GM21723 (cell line): ENCODE measurements at regions not wholly inside any gene's neighbourhood (a gene's known extent, or its start where the extent isn't known, plus 50 kb on each side); places are given as distances from the start of the nearest gene placed in this dataset.
"Not testable (repeated sequence)": the region's sequence is repeated elsewhere in the genome, so short reads cannot be mapped to it uniquely, and the experiment has no call there.

ENCODE experiments used
- ATAC-seq: cut with Tn5 transposase; IDR thresholded peaks from one replicate; pipeline ENCODE4 v1.9.1; 2021; ENCODE audit warnings: mild to moderate bottlenecking, moderate library complexity; ENCODE audit not compliant: unreplicated experiment

- ATAC-seq = not testable (repeated sequence)
Observed at GRCh38 chr13:70208968-70209367, 100.7 kb upstream of the KLHL1 start.

GRCh38 chr13:70206671-70207070 is 98.4 kb upstream of the KLHL1 start:
- no peak for ATAC-seq

GRCh38 chr13:70203661-70204229 is 95.5 kb upstream of the KLHL1 start:
- ATAC-seq = no peak

- ATAC-seq = no peak
Observed at GRCh38 chr13:70191034-70191433, 82.8 kb upstream of the KLHL1 start.

GRCh38 chr13:70189981-70190380 is 81.7 kb upstream of the KLHL1 start:
- ATAC-seq = no peak

GRCh38 chr13:70188567-70188966 is 80.3 kb upstream of the KLHL1 start:
- no peak for ATAC-seq

- no peak for ATAC-seq
Observed at GRCh38 chr13:70183041-70183440, 74.8 kb upstream of the KLHL1 start.
